Memory B cell (primary cell): ENCODE measurements at regions not wholly inside any gene's neighbourhood (a gene's known extent, or its start where the extent isn't known, plus 50 kb on each side); places are given as distances from the start of the nearest gene placed in this dataset.

ENCODE experiments used
- ATAC-seq: fragments of 150-1000 bp; cut with Tn5 transposase; 2 replicates; pipeline ENCODE4 v1.10.0; 2021; ENCODE audit warnings: low read depth, mild to moderate bottlenecking, moderate library complexity
- DNase-seq, 2 donors: peaks; one replicate each; pipeline ENCODE4 v3.0.0; 2022; ENCODE audit warnings: low spot score in 2 of 2
- H3K27ac Mint-ChIP-seq: one replicate; pipeline ENCODE4 v1.8.0; 2022; ENCODE audit warnings: mild to moderate bottlenecking, moderate library complexity, mixed read lengths
- H3K27me3 Mint-ChIP-seq: one replicate; pipeline ENCODE4 v1.8.0; 2022; ENCODE audit warnings: mixed read lengths
- H3K36me3 Mint-ChIP-seq: one replicate; pipeline ENCODE4 v1.8.0; 2022; ENCODE audit warnings: mild to moderate bottlenecking, mixed read lengths
- H3K4me1 Mint-ChIP-seq: one replicate; pipeline ENCODE4 v1.8.0; 2022; ENCODE audit warnings: mixed read lengths
- H3K4me3 Mint-ChIP-seq: one replicate; pipeline ENCODE4 v1.8.0; 2022; ENCODE audit warnings: mild to moderate bottlenecking, moderate library complexity, mixed read lengths
- H3K9me3 Mint-ChIP-seq: one replicate; pipeline ENCODE4 v1.8.0; 2022; ENCODE audit warnings: mixed read lengths

DNA sequence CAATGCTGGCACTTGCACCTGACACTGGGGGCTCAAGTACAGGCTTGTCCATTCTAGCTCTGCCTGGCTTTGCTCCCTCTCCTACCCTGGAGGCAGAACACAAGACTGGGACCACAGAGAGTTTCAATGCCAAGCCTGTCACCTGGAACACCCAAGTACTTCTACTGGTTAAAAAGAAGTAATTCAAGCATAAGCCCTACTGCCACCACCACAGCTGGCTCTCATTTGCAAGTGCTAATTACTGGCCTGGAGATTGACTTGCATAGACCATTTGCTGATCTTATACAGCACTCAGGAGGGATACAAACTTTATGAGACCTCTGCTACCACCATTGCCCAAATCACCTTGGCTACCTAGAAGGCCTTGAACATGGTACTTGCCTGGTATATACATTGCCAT is 1550.9 kb downstream of the C4orf33 start:
- no peak for ATAC-seq
- Mint-ChIP-seq H3K9me3 (peaks cover 2% of the 10 kb centered on the region), H3K4me3 (no peak overlapping the region), H3K4me1 (no peaks in the 10 kb centered on the region), H3K27me3 (no peaks in the 10 kb centered on the region), H3K27ac (no peak overlapping the region), H3K36me3 (no peaks in the 10 kb centered on the region)
- DNase-seq, result no peak

DNA sequence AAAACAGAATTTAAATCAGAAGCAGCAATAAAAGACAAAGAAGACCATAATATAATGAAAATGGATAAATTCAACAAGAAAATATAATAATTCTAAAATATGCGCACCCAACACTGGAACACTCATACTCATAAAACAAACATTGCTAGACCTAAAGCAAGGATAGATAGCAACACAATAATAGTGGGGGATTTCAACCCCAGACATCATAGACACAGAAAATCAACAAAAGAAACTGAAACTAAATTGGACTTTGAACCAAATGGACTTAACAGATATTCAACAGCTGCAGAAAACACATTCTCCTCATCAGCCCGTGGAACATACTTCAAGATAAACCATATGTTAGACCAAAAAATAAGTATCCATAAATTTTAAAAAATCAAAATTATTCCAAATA is 1552.6 kb downstream of the C4orf33 start:
- Mint-ChIP-seq H3K27me3 (no peaks in the 10 kb centered on the region), H3K9me3 (peaks cover 4% of the 10 kb centered on the region), H3K4me3 (no peak overlapping the region), H3K4me1 (no peaks in the 10 kb centered on the region), H3K36me3 (no peaks in the 10 kb centered on the region), H3K27ac (no peak overlapping the region)
- ATAC-seq (no peak), DNase-seq (no peak)

DNA sequence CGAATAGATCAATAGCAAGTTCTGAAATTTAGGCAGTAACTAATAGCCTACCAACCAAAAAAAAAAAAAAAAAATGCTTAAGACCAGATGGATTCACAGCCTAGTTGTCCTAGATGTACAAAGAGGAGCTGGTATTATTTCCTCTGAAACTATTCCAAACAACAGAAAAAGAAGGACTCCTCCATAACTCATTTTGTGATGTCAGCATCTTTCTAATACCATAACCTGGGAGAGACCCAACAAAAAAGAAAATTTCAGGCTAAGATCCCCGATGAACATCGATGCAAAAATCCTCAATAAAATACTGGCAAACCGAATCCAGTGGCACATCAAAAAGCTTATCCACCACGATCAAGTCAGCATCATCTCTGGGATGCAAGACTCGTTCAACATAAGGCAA is 1557.9 kb downstream of the C4orf33 start:
- Mint-ChIP-seq H3K4me1 (no peaks in the 10 kb centered on the region), H3K9me3 (peaks cover 12% of the 10 kb centered on the region), H3K4me3 (no peak overlapping the region), H3K27ac (no peak overlapping the region), H3K27me3 (no peaks in the 10 kb centered on the region), H3K36me3 (no peaks in the 10 kb centered on the region)
- DNase-seq (no peak), ATAC-seq (no peak)

DNA sequence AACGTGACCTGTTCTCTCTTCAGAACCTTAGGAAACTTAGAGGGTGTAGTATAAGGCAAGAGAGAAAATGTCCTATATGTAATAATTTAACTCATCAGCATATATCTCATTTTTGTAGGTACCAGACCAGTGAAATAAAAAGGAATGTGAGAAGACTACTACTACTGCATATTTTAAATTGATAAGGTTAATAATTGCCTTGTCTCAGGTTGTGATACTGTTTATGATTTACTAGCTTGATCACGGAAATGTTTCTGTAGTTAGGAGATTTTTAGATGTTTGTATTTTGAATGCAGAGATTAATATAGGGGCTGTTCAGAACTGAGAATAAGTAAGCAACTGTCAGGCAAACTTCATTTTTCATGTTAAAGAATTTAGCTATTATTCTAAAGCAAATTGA is 1563.4 kb downstream of the C4orf33 start:
- Mint-ChIP-seq H3K4me3 (no peak overlapping the region), H3K27ac (no peak overlapping the region), H3K9me3 (peaks cover 6% of the 10 kb centered on the region), H3K36me3 (no peaks in the 10 kb centered on the region), H3K27me3 (no peaks in the 10 kb centered on the region), H3K4me1 (no peaks in the 10 kb centered on the region)
- ATAC-seq, result no peak
- DNase-seq, result no peak

DNA sequence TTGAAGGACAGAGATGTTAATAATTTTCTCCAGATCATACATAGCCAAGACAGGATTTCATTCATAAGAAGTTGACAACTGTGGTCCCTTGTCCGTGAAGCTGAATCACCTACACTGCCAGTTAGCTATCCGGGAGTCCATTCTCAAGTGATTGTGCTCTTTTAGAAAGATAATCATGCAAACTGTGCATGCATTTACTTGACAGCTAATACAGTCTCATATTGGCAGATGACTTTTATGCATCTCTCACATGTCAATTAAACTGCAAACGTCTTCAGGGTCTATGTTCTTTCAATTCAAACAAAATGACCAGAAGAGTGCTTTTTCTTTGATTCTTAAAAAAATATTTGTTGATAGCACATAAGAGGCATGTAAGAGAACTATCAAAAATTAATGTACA is 1572.9 kb downstream of the C4orf33 start:
- H3K27me3 Mint-ChIP-seq, result no peaks in the 10 kb centered on the region
- peaks cover 4% of the 10 kb centered on the region for H3K9me3 Mint-ChIP-seq
- H3K27ac Mint-ChIP-seq, result no peak overlapping the region
- no peak for ATAC-seq
- no peak for DNase-seq
- no peaks in the 10 kb centered on the region for H3K4me1 Mint-ChIP-seq
- no peak overlapping the region for H3K4me3 Mint-ChIP-seq
- no peaks in the 10 kb centered on the region for H3K36me3 Mint-ChIP-seq

DNA sequence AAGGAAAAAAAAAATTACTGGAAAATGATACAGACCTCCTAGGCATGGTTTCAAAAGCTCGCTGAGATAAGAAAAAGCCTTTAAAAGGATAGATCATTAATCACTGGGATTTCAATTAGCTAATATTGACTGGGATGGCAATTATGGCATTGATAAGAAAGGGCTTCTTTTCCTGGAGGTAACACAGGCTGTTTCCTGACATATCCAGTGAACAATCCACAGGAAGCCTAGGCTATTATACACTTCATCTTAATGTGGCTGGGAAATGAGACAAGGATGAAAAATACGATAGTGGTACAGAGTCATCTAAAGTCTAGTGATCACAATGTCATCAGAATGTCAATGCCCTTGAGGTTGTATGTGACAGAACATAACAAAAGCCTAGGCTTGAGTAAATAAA is 1579.3 kb downstream of the C4orf33 start:
- no peak for ATAC-seq
- no peaks in the 10 kb centered on the region for H3K4me1 Mint-ChIP-seq
- DNase-seq, result no peak
- H3K4me3 Mint-ChIP-seq, result no peak overlapping the region
- no peak overlapping the region for H3K27ac Mint-ChIP-seq
- no peaks in the 10 kb centered on the region for H3K36me3 Mint-ChIP-seq
- no peaks in the 10 kb centered on the region for H3K9me3 Mint-ChIP-seq
- no peaks in the 10 kb centered on the region for H3K27me3 Mint-ChIP-seq

DNA sequence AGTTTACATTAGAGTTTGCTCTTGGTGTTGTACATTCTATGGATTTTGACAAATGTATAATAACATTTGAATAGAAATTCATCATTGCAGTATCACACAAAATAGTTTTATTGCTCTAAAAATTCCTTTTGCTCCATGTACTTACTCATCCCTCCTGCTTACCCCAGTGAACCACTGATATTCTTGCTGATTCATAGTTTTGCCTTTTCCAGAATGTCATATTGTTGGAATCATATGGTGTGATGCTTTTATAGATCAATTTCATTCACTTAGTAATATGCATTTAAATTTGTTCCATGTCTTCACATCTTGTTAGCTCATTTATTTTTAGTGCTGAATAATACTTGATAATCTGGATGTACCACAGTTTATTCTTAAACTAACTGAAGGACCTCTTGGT is 1593.2 kb downstream of the C4orf33 start:
- ATAC-seq, result no peak
- no peaks in the 10 kb centered on the region for H3K4me1 Mint-ChIP-seq
- no peaks in the 10 kb centered on the region for H3K36me3 Mint-ChIP-seq
- H3K4me3 Mint-ChIP-seq, result no peak overlapping the region
- H3K27ac Mint-ChIP-seq, result no peak overlapping the region
- H3K27me3 Mint-ChIP-seq, result no peaks in the 10 kb centered on the region
- no peaks in the 10 kb centered on the region for H3K9me3 Mint-ChIP-seq
- DNase-seq, result no peak

DNA sequence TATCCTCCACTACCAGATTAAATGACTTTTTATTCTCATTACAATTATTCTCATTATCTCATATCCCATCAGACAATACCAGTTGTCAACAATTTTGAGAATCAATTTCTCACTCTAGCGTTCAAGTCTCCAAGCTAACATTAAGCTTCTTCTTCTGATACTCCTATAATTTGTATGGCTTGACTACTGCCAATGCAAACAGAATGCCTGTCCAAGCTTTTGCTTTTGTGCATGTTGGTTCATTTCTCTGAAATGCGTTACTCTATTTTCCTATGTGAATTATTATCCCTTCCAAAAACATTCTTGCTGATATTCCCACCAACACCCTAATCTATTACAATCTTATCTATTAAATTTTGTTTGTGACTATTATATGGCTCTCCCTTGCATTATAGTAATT is 1602.3 kb downstream of the C4orf33 start:
- no peaks in the 10 kb centered on the region for H3K36me3 Mint-ChIP-seq
- H3K4me1 Mint-ChIP-seq, result no peaks in the 10 kb centered on the region
- ATAC-seq (no peak), DNase-seq (no peak)
- no peak overlapping the region for H3K4me3 Mint-ChIP-seq
- no peaks in the 10 kb centered on the region for H3K27me3 Mint-ChIP-seq
- H3K27ac Mint-ChIP-seq, result no peak overlapping the region
- peaks cover 4% of the 10 kb centered on the region for H3K9me3 Mint-ChIP-seq

DNA sequence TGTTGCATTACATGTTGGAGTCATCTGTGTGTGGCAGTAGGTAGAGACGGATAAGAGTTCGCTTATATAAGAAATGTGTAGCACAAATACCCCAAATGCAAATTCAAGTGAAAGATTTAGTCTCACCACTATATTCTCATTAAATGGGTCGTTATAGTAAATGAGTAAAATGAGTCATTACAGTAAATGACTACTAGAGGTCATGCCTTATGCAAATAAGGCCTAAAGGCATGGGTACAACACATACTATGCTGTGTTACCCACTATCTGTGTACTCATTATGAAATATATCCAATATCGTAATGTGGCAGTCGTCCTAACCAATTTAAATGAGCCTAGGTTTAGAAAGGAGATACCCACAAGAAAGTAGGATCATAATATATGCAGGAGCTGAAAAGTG is 1603.1 kb downstream of the C4orf33 start:
- Mint-ChIP-seq H3K4me1 (no peaks in the 10 kb centered on the region), H3K4me3 (no peak overlapping the region), H3K36me3 (no peaks in the 10 kb centered on the region), H3K27ac (no peak overlapping the region), H3K27me3 (no peaks in the 10 kb centered on the region), H3K9me3 (peaks cover 4% of the 10 kb centered on the region)
- DNase-seq (no peak), ATAC-seq (no peak)

DNA sequence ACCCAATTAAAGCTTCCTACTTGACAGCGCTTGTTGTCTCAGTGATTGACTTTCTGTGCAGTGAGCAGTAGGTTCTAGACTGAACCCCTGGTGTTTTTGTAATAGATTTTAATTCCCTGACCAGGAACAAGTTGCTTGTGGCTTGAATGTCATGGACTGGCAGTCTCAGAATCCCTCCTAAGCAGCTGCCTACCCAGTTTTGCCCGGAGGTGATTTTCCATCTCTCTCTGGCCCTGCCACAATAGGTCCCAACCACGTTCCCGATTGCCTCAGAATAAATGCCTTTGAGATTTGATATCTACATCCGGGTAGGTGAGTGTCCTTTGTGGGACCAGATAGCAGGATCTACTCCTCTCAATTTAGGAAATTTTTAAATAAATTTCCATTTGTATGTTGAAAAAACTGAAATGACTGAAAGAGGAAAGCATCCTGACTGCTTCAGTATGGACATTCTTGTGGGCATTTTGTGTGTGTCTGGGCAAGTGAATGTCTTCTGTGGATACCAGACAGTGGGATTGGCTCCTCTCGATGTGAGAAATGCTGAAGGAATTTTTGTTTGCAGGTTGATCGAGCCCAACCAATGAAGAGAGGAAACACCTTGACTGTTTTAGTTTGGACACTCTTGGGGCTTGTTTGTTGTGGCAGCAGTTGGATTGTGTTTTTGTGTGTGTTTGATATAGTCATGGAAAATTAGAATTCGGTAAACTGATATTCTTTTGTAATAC is 1607.4 kb downstream of the C4orf33 start:
- ATAC-seq, result no peak
- Mint-ChIP-seq H3K27ac (no peak overlapping the region), H3K27me3 (no peaks in the 10 kb centered on the region), H3K9me3 (peaks cover 2% of the 10 kb centered on the region), H3K4me1 (no peaks in the 10 kb centered on the region), H3K36me3 (no peaks in the 10 kb centered on the region), H3K4me3 (no peak overlapping the region)
- no peak for DNase-seq

DNA sequence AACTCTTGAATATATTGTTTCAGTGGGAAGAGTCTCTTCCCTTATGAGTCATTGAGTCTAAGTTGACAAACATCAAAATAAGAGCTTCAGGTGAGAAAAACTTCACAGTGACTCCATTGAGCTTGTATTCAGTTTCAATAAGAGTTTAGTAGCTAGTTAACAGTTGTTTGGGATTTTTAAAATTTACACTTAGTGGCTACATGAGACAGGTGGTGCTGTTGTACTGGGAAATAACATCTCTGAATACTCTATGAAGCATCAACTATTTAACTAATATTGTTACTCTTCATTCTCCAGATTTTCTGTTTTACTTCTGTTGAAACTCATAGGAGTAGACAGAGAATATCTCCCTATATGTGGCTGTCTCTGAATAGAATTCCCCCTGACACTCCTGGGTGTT is 1609.1 kb downstream of the C4orf33 start:
- no peak for DNase-seq
- H3K9me3 Mint-ChIP-seq, result peaks cover 2% of the 10 kb centered on the region
- no peaks in the 10 kb centered on the region for H3K27me3 Mint-ChIP-seq
- H3K4me3 Mint-ChIP-seq, result no peak overlapping the region
- H3K36me3 Mint-ChIP-seq, result no peaks in the 10 kb centered on the region
- no peaks in the 10 kb centered on the region for H3K4me1 Mint-ChIP-seq
- H3K27ac Mint-ChIP-seq, result no peak overlapping the region
- ATAC-seq, result no peak

DNA sequence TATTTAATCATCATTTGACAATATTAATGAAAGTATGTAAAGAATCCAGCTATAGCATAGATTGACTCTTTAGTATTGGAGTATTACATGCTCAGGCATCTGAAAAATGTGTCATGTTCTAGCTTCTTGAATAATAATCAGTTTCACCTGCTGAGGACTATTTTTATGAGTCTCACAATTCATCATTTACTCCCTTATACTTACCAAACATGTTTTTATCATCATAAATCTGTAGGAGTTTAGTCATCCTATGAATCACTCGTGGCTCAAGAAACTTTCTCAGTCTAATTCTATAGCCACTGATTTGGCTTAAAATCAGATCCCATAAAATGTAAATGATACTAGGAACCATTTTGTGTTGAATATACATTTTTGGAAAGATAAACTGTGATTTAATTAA is 1616.1 kb downstream of the C4orf33 start:
- ATAC-seq (no peak), DNase-seq (no peak)
- Mint-ChIP-seq H3K36me3 (no peaks in the 10 kb centered on the region), H3K27ac (no peak overlapping the region), H3K4me1 (no peaks in the 10 kb centered on the region), H3K9me3 (peaks cover 2% of the 10 kb centered on the region), H3K4me3 (no peak overlapping the region), H3K27me3 (no peaks in the 10 kb centered on the region)

DNA sequence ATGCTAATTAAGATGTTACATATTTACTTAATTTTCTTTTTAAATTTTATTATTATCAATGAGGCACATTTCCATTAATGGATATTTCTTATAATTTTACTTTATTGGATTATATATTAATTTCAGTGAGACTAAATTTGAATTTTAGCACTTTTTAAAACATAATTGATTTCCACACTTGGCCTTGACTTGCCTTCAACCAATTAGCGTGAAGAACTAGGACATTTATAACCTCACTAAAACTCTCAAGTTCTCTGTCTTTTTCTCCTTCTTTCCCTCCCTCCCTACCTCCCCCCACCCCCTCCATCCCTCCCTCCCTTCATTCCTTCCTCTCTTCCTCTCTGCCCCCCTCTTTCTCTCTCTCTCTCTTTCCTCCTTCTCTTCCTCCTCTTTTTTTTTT is 1618.1 kb downstream of the C4orf33 start:
- Mint-ChIP-seq H3K4me3 (no peak overlapping the region), H3K9me3 (peaks cover 2% of the 10 kb centered on the region), H3K27ac (no peak overlapping the region), H3K4me1 (no peaks in the 10 kb centered on the region), H3K36me3 (no peaks in the 10 kb centered on the region), H3K27me3 (no peaks in the 10 kb centered on the region)
- no peak for DNase-seq
- ATAC-seq, result no peak

DNA sequence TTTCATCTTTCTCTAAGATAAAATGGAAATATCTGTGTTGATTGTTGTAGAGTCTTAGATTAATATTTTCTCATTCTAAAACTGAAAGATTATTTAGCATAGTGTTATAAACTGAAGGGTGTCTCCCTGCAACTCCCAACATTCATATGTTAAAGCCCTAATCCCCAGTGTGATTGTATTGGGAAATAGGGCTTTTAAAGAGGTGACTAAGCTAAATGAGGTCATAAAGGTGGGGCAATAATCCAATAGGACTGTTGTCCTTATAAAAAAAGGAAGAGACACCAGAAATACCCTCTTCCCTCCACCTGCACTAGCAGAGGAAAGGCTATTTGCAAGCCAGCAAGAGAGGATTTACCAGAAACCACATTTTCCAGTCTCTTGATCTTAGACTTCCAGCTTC is 1626.4 kb downstream of the C4orf33 start:
- DNase-seq (no peak), ATAC-seq (no peak)
- H3K27ac Mint-ChIP-seq, result no peak overlapping the region
- H3K4me1 Mint-ChIP-seq, result no peaks in the 10 kb centered on the region
- H3K27me3 Mint-ChIP-seq, result no peaks in the 10 kb centered on the region
- no peaks in the 10 kb centered on the region for H3K36me3 Mint-ChIP-seq
- no peaks in the 10 kb centered on the region for H3K9me3 Mint-ChIP-seq
- no peak overlapping the region for H3K4me3 Mint-ChIP-seq

DNA sequence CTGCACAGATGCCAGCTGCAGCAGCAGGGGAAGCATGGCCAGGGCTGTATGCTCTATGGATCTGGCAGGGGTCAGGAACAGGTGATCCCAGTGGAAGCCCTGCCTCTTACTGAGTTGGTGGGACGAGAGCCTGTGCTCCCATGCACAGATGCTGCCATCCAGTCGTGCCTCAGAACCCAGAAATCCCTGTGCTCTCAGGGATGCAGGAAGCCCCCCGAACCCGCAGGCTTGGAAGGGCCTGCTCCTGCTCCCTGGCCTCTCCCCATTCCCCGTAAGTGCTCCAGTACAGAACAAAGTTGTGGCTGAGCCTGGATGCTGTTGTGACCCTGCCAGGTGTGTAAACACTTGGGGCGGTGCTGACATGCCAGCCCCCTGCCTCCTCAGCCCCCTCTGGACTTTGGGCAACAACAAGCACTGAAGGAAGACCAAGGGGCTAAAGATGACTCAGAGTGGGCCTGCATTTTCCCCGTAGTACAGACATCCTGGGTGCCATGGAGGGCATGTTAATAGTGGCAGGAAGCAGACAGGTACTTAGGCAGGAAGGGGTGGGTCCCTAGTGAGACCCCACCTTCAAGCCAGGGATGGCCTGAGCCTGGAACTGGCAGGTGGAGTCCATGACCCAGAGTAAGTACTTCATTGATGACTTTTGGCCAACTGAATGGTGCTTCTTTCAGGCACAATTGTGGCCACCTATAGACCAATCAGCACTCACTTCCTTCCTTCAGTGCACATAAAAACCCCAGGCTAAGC is 1640.7 kb downstream of the C4orf33 start:
- no peaks in the 10 kb centered on the region for H3K4me1 Mint-ChIP-seq
- no peak overlapping the region for H3K4me3 Mint-ChIP-seq
- H3K27me3 Mint-ChIP-seq, result no peaks in the 10 kb centered on the region
- ATAC-seq, result no peak
- no peaks in the 10 kb centered on the region for H3K36me3 Mint-ChIP-seq
- no peak overlapping the region for H3K27ac Mint-ChIP-seq
- H3K9me3 Mint-ChIP-seq, result peaks cover 4% of the 10 kb centered on the region
- no peak for DNase-seq
